ENCODE measurements at regions not wholly inside any gene's neighbourhood (a gene's known extent, or its start where the extent isn't known, plus 50 kb on each side); places are given as distances from the start of the nearest gene placed in this dataset.

- H3K4me1 ChIP-seq (ENCODE audit: insufficient read depth, low read length): no peaks in the 10 kb centered on the region
- peaks cover 21 to 74% of the 10 kb centered on the region in 2 experiments; a peak in 4 of 5 replicates for H3K36me3 ChIP-seq (replicated peaks in 1 of 2; ENCODE audit: control insufficient read depth in 1 of 2, insufficient read depth in 2 of 2, low read length in 2 of 2)
- no peak overlapping the region for H3K4me2 ChIP-seq (ENCODE audit: low read depth, low read length)
- peaks cover 15% of the 10 kb centered on the region for H3K9me3 ChIP-seq (ENCODE audit: low read length)
- no peak overlapping the region for H2AFZ ChIP-seq (ENCODE audit: low read length)
- ATAC-seq: peak; percentile 63; the same call in 2 of the 3 replicates
- peak; percentile 41 for TF ChIP-seq STAG1 (CRISPR knock-in tag; IDR thresholded peaks at IDR 0.05)
- peak; percentile 96 for TF ChIP-seq ZNF12 (CRISPR knock-in tag; IDR thresholded peaks at IDR 0.05)
- TF ChIP-seq RBM22 (optimal IDR thresholded peaks at IDR 0.05; ENCODE audit: low read length): peak; percentile 29
- TF ChIP-seq CTCF (CRISPR knock-in tag; IDR thresholded peaks at IDR 0.05): peak; percentile 42
- TF ChIP-seq ZBTB39 (CRISPR knock-in tag; IDR thresholded peaks at IDR 0.05): no peak
- DNase-seq (ENCODE audit: low spot score): no peak
- 92% methylated on average over 11 of the region's 12 CpGs for WGBS (ENCODE audit: low lambda C conversion rate)
- intact Hi-C loops (cut with micrococcal nuclease; ENCODE audit: unreplicated experiment) (no loop called here), in situ Hi-C loops (cut with HindIII; ENCODE audit: extremely low pct_ligation_motif_present, low pct_unique_long_range_greater_than_20kb) (no loop called here)
- no peak overlapping the region for H3K9ac ChIP-seq (ENCODE audit: insufficient read depth, low read depth, low read length)
- H4K20me1 ChIP-seq (ENCODE audit: insufficient read depth, low read length): peaks cover 14% of the 10 kb centered on the region
- ChIA-PET POLR2A (no interaction called here), CTCF (ENCODE audit: low intra/inter-chr PET ratio, low total read pairs) (no interaction called here)
- peaks cover 6% of the 10 kb centered on the region for H3K79me2 ChIP-seq (ENCODE audit: insufficient read depth, low read length)
- no peak overlapping the region for H3K4me3 ChIP-seq (replicated peaks in 1 of 3; ENCODE audit: insufficient read depth in 1 of 3, low read depth in 2 of 3, low read length in 3 of 3)
- FAIRE-seq: no peak
- no peak overlapping the region for H3K27ac ChIP-seq (ENCODE audit: extremely low read length, insufficient read depth, low read length)
- H3K27me3 ChIP-seq (ENCODE audit: control insufficient read depth in 1 of 2, insufficient read depth in 2 of 2, low read length in 2 of 2): no peaks in the 10 kb centered on the region
- no TSS peak for BruUV-seq (replicated peaks)
Measured at GRCh38 chr11:70790671-70791300, 392.5 kb downstream of the CTTN start.
